A673 (cell line): ENCODE measurements at regions not wholly inside any gene's neighbourhood (a gene's known extent, or its start where the extent isn't known, plus 50 kb on each side); places are given as distances from the start of the nearest gene placed in this dataset.

Experiments used
- BruUV-seq: library from RNA; stranded (reverse); fragments of 400-500 nt; replicated peaks from 2 replicates; lab custom pipeline; 2021; lab: Mats Ljungman, UMichigan
- CTCF ChIA-PET: fragments of 300-600 bp; sonication (Branson Sonifier 250); formaldehyde crosslinking; loops from one replicate; lab custom pipeline; 2022; ENCODE audit warnings: antibody characterized with exemption; lab: Charles Lee
- POLR2A ChIA-PET: fragments of 300-600 bp; sonication (Branson Sonifier 250); formaldehyde crosslinking; loops from one replicate; lab custom pipeline; 2022; ENCODE audit warnings: antibody characterized with exemption; ENCODE audit not compliant: low non-redundant PET; lab: Charles Lee
- DNase-seq: peaks from one replicate; pipeline ENCODE4 v3.0.0-alpha.2; 2015; ENCODE audit warnings: low spot score
- H3K27ac ChIP-seq: fragments of 200-600 bp; sonication (generic); 2 replicates; pipeline ENCODE4 v1.5.1; 2016; ENCODE audit warnings: mixed run types, low read depth, mild to moderate bottlenecking, mixed read lengths, antibody characterized with exemption, low read length; ENCODE audit not compliant: poor library complexity, severe bottlenecking
- H3K27me3 ChIP-seq: fragments of 200-600 bp; sonication (generic); replicated peaks from 2 replicates; pipeline ENCODE4 v1.6.1; 2017; ENCODE audit warnings: mixed run types, low read depth, mild to moderate bottlenecking, mixed read lengths, antibody characterized with exemption, low read length; ENCODE audit not compliant: insufficient read depth, poor library complexity
- H3K36me3 ChIP-seq: fragments of 200-600 bp; sonication (generic); 2 replicates; pipeline ENCODE4 v1.6.1; 2016; ENCODE audit warnings: mixed run types, mild to moderate bottlenecking, mixed read lengths, antibody characterized with exemption, low read length; ENCODE audit not compliant: insufficient read depth, poor library complexity, severe bottlenecking
- H3K4me1 ChIP-seq: fragments of 200-600 bp; sonication (generic); 2 replicates; pipeline ENCODE4 v1.6.1; 2017; ENCODE audit warnings: mixed run types, mild to moderate bottlenecking, mixed read lengths, antibody characterized with exemption, low read length; ENCODE audit not compliant: insufficient read depth, poor library complexity, severe bottlenecking
- H3K4me3 ChIP-seq: fragments of 200-600 bp; sonication (generic); 2 replicates; pipeline ENCODE4 v1.5.1; 2016; ENCODE audit warnings: low read depth, mixed run types, mild to moderate bottlenecking, mixed read lengths, low read length; ENCODE audit not compliant: poor library complexity, severe bottlenecking
- H3K9me3 ChIP-seq: fragments of 200-600 bp; sonication (generic); 2 replicates; pipeline ENCODE4 v1.6.1; 2016; ENCODE audit warnings: mixed run types, low read depth, mild to moderate bottlenecking, mixed read lengths, antibody characterized with exemption, low read length; ENCODE audit not compliant: poor library complexity, severe bottlenecking
- CTCF ChIP-seq: fragments of 300-800, 200-600 bp; sonication (generic); conservative IDR thresholded peaks from 2 replicates; pipeline ENCODE4 v1.5.1; 2017; ENCODE audit warnings: low read depth, mild to moderate bottlenecking, antibody characterized with exemption, low read length, moderate library complexity, mixed read lengths
- EZH2 ChIP-seq: fragments of 200-600 bp; sonication (generic); IDR thresholded peaks from 2 replicates; pipeline ENCODE4 v1.6.1; 2017; ENCODE audit warnings: borderline replicate concordance, low read depth, mild to moderate bottlenecking, mixed read lengths, antibody characterized with exemption, low read length; ENCODE audit not compliant: poor library complexity, severe bottlenecking
- intact Hi-C: fragments of 100-400 bp; cut with micrococcal nuclease; formaldehyde crosslinking; loops from one replicate; pipeline ENCODE4 v1.10.0; 2022; ENCODE audit not compliant: unreplicated experiment

GRCh38 chr4:27088491-27088890, 227.8 kb downstream of the STIM2 start:
- peak; percentile 26 for DNase-seq
- Histone ChIP-seq H3K9me3 (no peaks in the 10 kb centered on the region), H3K27ac (no peak overlapping the region), H3K36me3 (no peaks in the 10 kb centered on the region), H3K4me1 (no peaks in the 10 kb centered on the region), H3K4me3 (no peak overlapping the region), H3K27me3 (peaks cover 12% of the 10 kb centered on the region)
- TF ChIP-seq CTCF (no peak), EZH2 (no peak)
- BruUV-seq: no TSS peak
- POLR2A ChIA-PET: no interaction called here
- CTCF ChIA-PET: no interaction called here
- intact Hi-C loops: no loop called here

- Histone ChIP-seq H3K27me3 (peaks cover 5% of the 10 kb centered on the region), H3K36me3 (no peaks in the 10 kb centered on the region), H3K4me3 (no peak overlapping the region), H3K27ac (no peak overlapping the region), H3K4me1 (no peaks in the 10 kb centered on the region), H3K9me3 (no peaks in the 10 kb centered on the region)
- intact Hi-C loops: no loop called here
- no peak for TF ChIP-seq CTCF
- TF ChIP-seq EZH2: no peak
- ChIA-PET CTCF (no interaction called here), POLR2A (no interaction called here)
- no TSS peak for BruUV-seq
- DNase-seq: no peak
These were observed 228.5 kb downstream of the STIM2 start for GRCh38 chr4:27089186-27089585.

GRCh38 chr4:27090406-27090805, 229.8 kb downstream of the STIM2 start:
- ChIA-PET POLR2A (no interaction called here), CTCF (no interaction called here)
- H3K27me3 ChIP-seq: no peaks in the 10 kb centered on the region
- H3K36me3 ChIP-seq: no peaks in the 10 kb centered on the region
- no TSS peak for BruUV-seq
- no peak overlapping the region for H3K4me3 ChIP-seq
- intact Hi-C loops: no loop called here
- no peak overlapping the region for H3K27ac ChIP-seq
- no peak for TF ChIP-seq CTCF
- TF ChIP-seq EZH2: no peak
- H3K9me3 ChIP-seq: no peaks in the 10 kb centered on the region
- no peak for DNase-seq
- H3K4me1 ChIP-seq: no peaks in the 10 kb centered on the region
